ENCODE measurements at regions not wholly inside any gene's neighbourhood (a gene's known extent, or its start where the extent isn't known, plus 50 kb on each side); places are given as distances from the start of the nearest gene placed in this dataset.

DNA sequence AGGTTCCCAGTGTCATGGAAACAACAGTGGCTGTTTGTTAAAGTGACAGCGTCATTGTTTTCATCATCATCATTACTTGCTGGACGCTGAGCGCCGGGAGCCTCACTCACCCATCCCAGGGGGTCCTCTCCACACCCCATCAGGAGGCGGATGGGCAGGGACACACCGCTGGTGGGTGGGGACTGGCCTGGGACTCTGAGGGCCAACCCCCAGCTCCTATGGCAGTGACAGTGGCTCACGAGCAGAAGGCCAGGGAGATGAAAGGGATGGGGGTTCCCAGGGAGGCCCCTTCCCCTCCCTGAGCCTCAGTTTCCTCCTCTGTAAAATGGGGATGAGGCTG, 76.6 kb upstream of the PRR5 start:
- TF ChIP-seq, protein P1, sequence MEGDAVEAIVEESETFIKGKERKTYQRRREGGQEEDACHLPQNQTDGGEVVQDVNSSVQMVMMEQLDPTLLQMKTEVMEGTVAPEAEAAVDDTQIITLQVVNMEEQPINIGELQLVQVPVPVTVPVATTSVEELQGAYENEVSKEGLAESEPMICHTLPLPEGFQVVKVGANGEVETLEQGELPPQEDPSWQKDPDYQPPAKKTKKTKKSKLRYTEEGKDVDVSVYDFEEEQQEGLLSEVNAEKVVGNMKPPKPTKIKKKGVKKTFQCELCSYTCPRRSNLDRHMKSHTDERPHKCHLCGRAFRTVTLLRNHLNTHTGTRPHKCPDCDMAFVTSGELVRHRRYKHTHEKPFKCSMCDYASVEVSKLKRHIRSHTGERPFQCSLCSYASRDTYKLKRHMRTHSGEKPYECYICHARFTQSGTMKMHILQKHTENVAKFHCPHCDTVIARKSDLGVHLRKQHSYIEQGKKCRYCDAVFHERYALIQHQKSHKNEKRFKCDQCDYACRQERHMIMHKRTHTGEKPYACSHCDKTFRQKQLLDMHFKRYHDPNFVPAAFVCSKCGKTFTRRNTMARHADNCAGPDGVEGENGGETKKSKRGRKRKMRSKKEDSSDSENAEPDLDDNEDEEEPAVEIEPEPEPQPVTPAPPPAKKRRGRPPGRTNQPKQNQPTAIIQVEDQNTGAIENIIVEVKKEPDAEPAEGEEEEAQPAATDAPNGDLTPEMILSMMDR (IDR thresholded peaks at IDR 0.05; ENCODE audit: insufficient read depth, low read depth, low read length): no peak
- no peak for TF ChIP-seq EZH2 (IDR thresholded peaks at IDR 0.05; ENCODE audit: insufficient read depth, low read length)

Data from astrocyte (in vitro differentiated cells and primary cell).